NCI-H226 (cell line): ENCODE measurements at regions not wholly inside any gene's neighbourhood (a gene's known extent, or its start where the extent isn't known, plus 50 kb on each side); places are given as distances from the start of the nearest gene placed in this dataset.

Experiments
- DNase-seq: peaks from one replicate; pipeline ENCODE4 v3.0.0-alpha.2; 2015

GRCh38 chr2:123207245-123207644 is 817.8 kb upstream of the CNTNAP5 start:
- DNase-seq: no peak

- DNase-seq: no peak
These were observed 815.9 kb upstream of the CNTNAP5 start for GRCh38 chr2:123209202-123209601.

- DNase-seq: no peak
These were observed 813.9 kb upstream of the CNTNAP5 start for GRCh38 chr2:123211181-123211580.

- no peak for DNase-seq
These were observed 779.9 kb upstream of the CNTNAP5 start for GRCh38 chr2:123245156-123245555.

GRCh38 chr2:123258877-123259539 is 766.1 kb upstream of the CNTNAP5 start:
- DNase-seq: no peak

- no peak for DNase-seq
These were observed 762.2 kb upstream of the CNTNAP5 start for GRCh38 chr2:123262856-123263255.

GRCh38 chr2:123283431-123283830 is 741.7 kb upstream of the CNTNAP5 start:
- no peak for DNase-seq

- no peak for DNase-seq
These were observed 721.4 kb upstream of the CNTNAP5 start for GRCh38 chr2:123303731-123304130.
